ENCODE measurements at regions not wholly inside any gene's neighbourhood (a gene's known extent, or its start where the extent isn't known, plus 50 kb on each side); places are given as distances from the start of the nearest gene placed in this dataset.

GRCh38 chrY:17045124-17045523 lies 834.9 kb downstream of the CDY2B start:
- TF ChIP-seq CTCF (IDR thresholded peaks at IDR 0.05): no peak
- no peak for TF ChIP-seq POLR2A (IDR thresholded peaks at IDR 0.05)
- no peak for TF ChIP-seq POLR2AphosphoS5 (IDR thresholded peaks at IDR 0.05)
